OCI-LY1 (cell line): ENCODE measurements at regions not wholly inside any gene's neighbourhood (a gene's known extent, or its start where the extent isn't known, plus 50 kb on each side); places are given as distances from the start of the nearest gene placed in this dataset.

Experiments used
- H2AFZ ChIP-seq: fragments of 200-600 bp; sonication (generic), shearing (Covaris generic); 2 replicates; pipeline ENCODE4 v1.6.0; 2014; ENCODE audit warnings: antibody characterized with exemption, mild to moderate bottlenecking, low read length
- H3F3A ChIP-seq: fragments of 200-600 bp; sonication (generic), shearing (Covaris generic); 2 replicates; pipeline ENCODE4 v1.6.0; 2014; ENCODE audit warnings: mild to moderate bottlenecking, antibody characterized with exemption, low read length, moderate library complexity; ENCODE audit not compliant: insufficient read depth
- H3K27ac ChIP-seq: fragments of 200-600 bp; sonication (generic); 2 replicates; pipeline ENCODE4 v1.5.1; 2014; ENCODE audit warnings: low read length, mixed run types, mild to moderate bottlenecking, low read depth; ENCODE audit not compliant: poor library complexity, severe bottlenecking
- H3K27me3 ChIP-seq: fragments of 200-600 bp; sonication (generic); 2 replicates; pipeline ENCODE4 v1.6.0; 2014; ENCODE audit warnings: antibody characterized with exemption, mild to moderate bottlenecking, low read length, moderate library complexity; ENCODE audit not compliant: insufficient read depth
- H3K36me3 ChIP-seq: fragments of 200-600 bp; sonication (generic); 2 replicates; pipeline ENCODE4 v1.6.1; 2014; ENCODE audit warnings: mild to moderate bottlenecking, antibody characterized with exemption, low read length, moderate library complexity, mixed read lengths; ENCODE audit not compliant: insufficient read depth
- H3K4me1 ChIP-seq: fragments of 200-600 bp; sonication (generic); 2 replicates; pipeline ENCODE4 v1.5.1; 2014; ENCODE audit warnings: mild to moderate bottlenecking, low read length, moderate library complexity; ENCODE audit not compliant: insufficient read depth, severe bottlenecking
- H3K4me2 ChIP-seq: fragments of 200-600 bp; sonication (generic), shearing (Covaris generic); 2 replicates; pipeline ENCODE4 v1.6.1; 2014; ENCODE audit warnings: low read length
- H3K4me3 ChIP-seq: fragments of 200-600 bp; sonication (generic); 2 replicates; pipeline ENCODE4 v1.5.1; 2014; ENCODE audit warnings: low read length, low read depth, mild to moderate bottlenecking, mixed read lengths; ENCODE audit not compliant: poor library complexity, severe bottlenecking
- H3K79me2 ChIP-seq: fragments of 200-600 bp; shearing (Covaris generic); 2 replicates; pipeline ENCODE4 v1.6.1; 2016; ENCODE audit warnings: mixed run types, low read length, mixed read lengths; ENCODE audit not compliant: insufficient read depth
- H3K9ac ChIP-seq: fragments of 200-600 bp; sonication (generic), shearing (Covaris generic); 2 replicates; pipeline ENCODE4 v1.6.1; 2014; ENCODE audit warnings: mild to moderate bottlenecking, low read length, mixed read lengths
- H3K9me2 ChIP-seq: fragments of 200-600 bp; sonication (generic), shearing (Covaris generic); 2 replicates; pipeline ENCODE4 v1.6.1; 2014; ENCODE audit warnings: low read depth, mild to moderate bottlenecking, low read length, mixed read lengths
- H3K9me3 ChIP-seq: fragments of 200-600 bp; shearing (Covaris generic); 2 replicates; pipeline ENCODE4 v1.6.1; 2014; ENCODE audit warnings: low read length, mixed read lengths
- H4K20me1 ChIP-seq: fragments of 200-600 bp; sonication (generic), shearing (Covaris generic); 2 replicates; pipeline ENCODE4 v1.6.0; 2016; ENCODE audit warnings: mild to moderate bottlenecking, low read length; ENCODE audit not compliant: insufficient read depth
- EZH2 ChIP-seq: fragments of 200-600 bp; sonication (generic), shearing (Covaris generic); IDR thresholded peaks from 2 replicates; pipeline ENCODE4 v1.8.0; 2017; ENCODE audit warnings: borderline replicate concordance, mixed run types, mild to moderate bottlenecking, antibody characterized with exemption, low read length, moderate library complexity, mixed read lengths
- TF ChIP-seq, protein P1 (sequence below): fragments of 200-600 bp; sonication (generic), shearing (Covaris generic); IDR thresholded peaks from 2 replicates; pipeline ENCODE4 v1.5.1; 2017; ENCODE audit warnings: mild to moderate bottlenecking, antibody characterized with exemption, low read length, moderate library complexity, mixed read lengths

DNA sequence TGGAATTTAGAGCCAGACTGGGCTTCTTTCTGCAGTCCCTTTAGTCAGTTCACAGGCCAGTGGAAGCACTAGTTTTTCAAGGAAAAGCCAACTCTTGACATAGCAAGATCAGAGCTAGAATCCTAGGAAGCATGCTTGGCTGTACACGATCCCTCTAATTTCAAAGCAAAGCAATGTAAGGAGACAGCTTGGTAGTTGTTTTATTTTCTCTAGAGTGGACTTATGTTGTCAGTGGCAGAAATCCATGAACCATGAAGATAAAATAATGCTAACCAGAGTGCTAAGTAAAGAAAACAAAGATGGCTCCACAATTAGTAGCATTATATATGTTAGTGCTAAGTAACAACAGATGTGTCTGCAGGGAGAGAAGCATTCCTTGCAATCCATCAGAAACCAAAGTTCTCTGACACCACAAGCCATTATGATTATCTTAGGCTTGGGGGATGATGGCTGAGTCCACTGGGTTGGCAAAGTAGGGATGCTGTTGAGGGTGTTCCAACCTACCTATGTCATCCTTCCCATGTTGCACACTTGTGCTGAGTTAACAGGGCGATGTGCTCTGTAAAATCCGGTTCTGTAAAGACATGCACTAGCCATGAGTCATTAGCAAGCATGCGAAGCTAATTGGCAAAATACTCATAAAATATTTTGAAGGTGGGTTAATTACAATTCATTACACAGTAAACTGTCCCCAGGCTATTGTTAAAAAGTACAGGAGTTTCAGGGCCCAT, 115.2 kb downstream of the BMP2 start:
- H3K79me2 ChIP-seq: no peaks in the 10 kb centered on the region
- H3K36me3 ChIP-seq: no peaks in the 10 kb centered on the region
- no peak overlapping the region for H3K4me3 ChIP-seq
- H3K9me2 ChIP-seq: no peaks in the 10 kb centered on the region
- H3K9me3 ChIP-seq: no peaks in the 10 kb centered on the region
- no peaks in the 10 kb centered on the region for H3F3A ChIP-seq
- H3K4me2 ChIP-seq: no peak overlapping the region
- no peaks in the 10 kb centered on the region for H3K4me1 ChIP-seq
- H2AFZ ChIP-seq: no peak overlapping the region
- TF ChIP-seq, protein P1, sequence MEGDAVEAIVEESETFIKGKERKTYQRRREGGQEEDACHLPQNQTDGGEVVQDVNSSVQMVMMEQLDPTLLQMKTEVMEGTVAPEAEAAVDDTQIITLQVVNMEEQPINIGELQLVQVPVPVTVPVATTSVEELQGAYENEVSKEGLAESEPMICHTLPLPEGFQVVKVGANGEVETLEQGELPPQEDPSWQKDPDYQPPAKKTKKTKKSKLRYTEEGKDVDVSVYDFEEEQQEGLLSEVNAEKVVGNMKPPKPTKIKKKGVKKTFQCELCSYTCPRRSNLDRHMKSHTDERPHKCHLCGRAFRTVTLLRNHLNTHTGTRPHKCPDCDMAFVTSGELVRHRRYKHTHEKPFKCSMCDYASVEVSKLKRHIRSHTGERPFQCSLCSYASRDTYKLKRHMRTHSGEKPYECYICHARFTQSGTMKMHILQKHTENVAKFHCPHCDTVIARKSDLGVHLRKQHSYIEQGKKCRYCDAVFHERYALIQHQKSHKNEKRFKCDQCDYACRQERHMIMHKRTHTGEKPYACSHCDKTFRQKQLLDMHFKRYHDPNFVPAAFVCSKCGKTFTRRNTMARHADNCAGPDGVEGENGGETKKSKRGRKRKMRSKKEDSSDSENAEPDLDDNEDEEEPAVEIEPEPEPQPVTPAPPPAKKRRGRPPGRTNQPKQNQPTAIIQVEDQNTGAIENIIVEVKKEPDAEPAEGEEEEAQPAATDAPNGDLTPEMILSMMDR: no peak
- TF ChIP-seq EZH2: no peak
- H3K27me3 ChIP-seq: no peaks in the 10 kb centered on the region
- H3K27ac ChIP-seq: no peak overlapping the region
- no peak overlapping the region for H3K9ac ChIP-seq
- H4K20me1 ChIP-seq: no peaks in the 10 kb centered on the region

DNA sequence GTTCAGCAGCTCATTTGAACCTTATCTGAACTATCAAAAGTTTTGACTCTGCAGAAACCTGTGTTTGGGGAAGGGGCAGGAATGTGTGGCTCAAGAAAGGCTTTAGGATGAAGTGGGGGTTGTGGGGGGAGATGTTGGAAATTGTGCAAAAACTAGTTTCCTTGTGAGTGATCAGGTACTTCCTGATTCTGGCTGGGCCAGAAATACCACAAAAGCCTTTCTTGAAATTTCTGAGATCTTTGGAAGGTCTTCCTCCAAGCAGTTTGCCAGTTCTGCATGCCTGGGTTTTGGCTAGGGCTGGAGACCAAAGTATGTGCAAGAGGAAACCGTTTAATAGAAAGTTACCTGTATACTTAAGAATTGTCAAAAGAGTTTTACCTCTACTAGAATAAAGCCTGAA, 116.6 kb downstream of the BMP2 start:
- no peak overlapping the region for H2AFZ ChIP-seq
- no peak overlapping the region for H3K9ac ChIP-seq
- H3K9me3 ChIP-seq: no peaks in the 10 kb centered on the region
- H3K27ac ChIP-seq: no peak overlapping the region
- H3K9me2 ChIP-seq: no peaks in the 10 kb centered on the region
- no peak for TF ChIP-seq EZH2
- TF ChIP-seq, protein P1: no peak
- no peaks in the 10 kb centered on the region for H3K79me2 ChIP-seq
- H3K27me3 ChIP-seq: no peaks in the 10 kb centered on the region
- no peak overlapping the region for H3K4me2 ChIP-seq
- H3F3A ChIP-seq: no peaks in the 10 kb centered on the region
- no peaks in the 10 kb centered on the region for H3K4me1 ChIP-seq
- H3K36me3 ChIP-seq: no peaks in the 10 kb centered on the region
- H4K20me1 ChIP-seq: no peaks in the 10 kb centered on the region
- H3K4me3 ChIP-seq: no peak overlapping the region

DNA sequence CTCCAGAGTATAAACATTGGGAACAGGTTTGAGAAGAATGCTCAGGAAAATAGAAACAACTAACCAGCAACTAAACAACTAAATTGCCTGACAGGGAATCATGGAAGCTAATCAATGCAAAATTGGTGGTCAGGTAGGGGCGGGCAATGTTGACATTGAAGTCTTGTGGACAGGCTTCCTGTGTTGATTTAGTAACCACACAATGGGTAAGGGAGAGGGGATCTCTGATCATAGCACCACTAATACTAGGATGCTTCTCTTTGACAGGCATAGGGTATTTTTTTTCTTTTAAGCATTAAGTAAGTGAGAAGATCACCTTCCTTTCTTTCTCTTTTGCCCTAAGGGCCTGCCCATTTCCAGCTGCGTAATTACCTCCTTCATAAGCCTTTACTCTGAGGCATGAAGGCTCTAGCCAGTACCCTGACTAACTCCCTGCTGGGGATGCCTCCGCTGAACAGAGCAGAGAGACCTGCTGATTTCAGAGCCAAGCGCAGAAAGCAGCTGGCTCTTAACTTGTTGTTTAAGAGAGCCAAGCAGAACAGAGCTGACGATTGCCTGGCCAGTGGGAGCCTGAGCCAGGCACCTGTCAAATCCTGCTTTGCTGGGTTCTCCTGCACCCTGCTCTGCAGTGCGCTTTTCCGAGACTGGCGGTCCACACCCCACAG, 118.7 kb downstream of the BMP2 start:
- Histone ChIP-seq H3K79me2 (no peaks in the 10 kb centered on the region), H3K27me3 (no peaks in the 10 kb centered on the region), H3K9me3 (no peaks in the 10 kb centered on the region), H3K9ac (no peak overlapping the region), H4K20me1 (no peaks in the 10 kb centered on the region), H2AFZ (no peak overlapping the region), H3K4me1 (no peaks in the 10 kb centered on the region), H3K36me3 (no peaks in the 10 kb centered on the region), H3K9me2 (no peaks in the 10 kb centered on the region), H3K27ac (no peak overlapping the region), H3K4me2 (no peak overlapping the region), H3F3A (no peaks in the 10 kb centered on the region), H3K4me3 (no peak overlapping the region)
- TF ChIP-seq, protein P1: no peak
- TF ChIP-seq EZH2: no peak
